Mucosa of rectum (tissue), 2 donors: ENCODE measurements at regions not wholly inside any gene's neighbourhood (a gene's known extent, or its start where the extent isn't known, plus 50 kb on each side); places are given as distances from the start of the nearest gene placed in this dataset.
"Not testable (repeated sequence)": the region's sequence is repeated elsewhere in the genome, so short reads cannot be mapped to it uniquely, and the experiment has no call there.

Experiments
- H3K27ac ChIP-seq, 2 donors: one replicate each; pipeline ENCODE4 v1.7.0; 2013; ENCODE audit warnings: inconsistent platforms in 2 of 2, low read depth in 2 of 2, low read length in 2 of 2
- H3K27me3 ChIP-seq, 2 donors: one replicate each; pipeline ENCODE4 v1.7.0; 2013; ENCODE audit warnings: low read length in 2 of 2; ENCODE audit not compliant: control insufficient read depth in 2 of 2, insufficient read depth in 2 of 2
- H3K36me3 ChIP-seq, 2 donors: one replicate each; pipeline ENCODE4 v1.7.0; 2013; ENCODE audit warnings: low read length in 2 of 2; ENCODE audit not compliant: control insufficient read depth in 2 of 2, insufficient read depth in 2 of 2
- H3K4me1 ChIP-seq, 2 donors: one replicate each; pipeline ENCODE4 v1.7.0; 2013; ENCODE audit warnings: low read length in 2 of 2, mild to moderate bottlenecking in 1 of 2; ENCODE audit not compliant: control insufficient read depth in 2 of 2, insufficient read depth in 2 of 2
- H3K4me3 ChIP-seq, 2 donors: one replicate each; pipeline ENCODE4 v1.7.0; 2013; ENCODE audit warnings: low read length in 2 of 2
- H3K9ac ChIP-seq, 2 donors: one replicate each; pipeline ENCODE4 v1.7.0; 2013; ENCODE audit warnings: low read length in 2 of 2, low read depth in 1 of 2, mild to moderate bottlenecking in 1 of 2
- H3K9me3 ChIP-seq, 2 donors: one replicate each; pipeline ENCODE4 v1.7.0; 2013; ENCODE audit warnings: low read length in 2 of 2; ENCODE audit not compliant: control insufficient read depth in 2 of 2
- donor health status: healthy.
- donor health status: Normal muscosa, but diverticular disease.

DNA sequence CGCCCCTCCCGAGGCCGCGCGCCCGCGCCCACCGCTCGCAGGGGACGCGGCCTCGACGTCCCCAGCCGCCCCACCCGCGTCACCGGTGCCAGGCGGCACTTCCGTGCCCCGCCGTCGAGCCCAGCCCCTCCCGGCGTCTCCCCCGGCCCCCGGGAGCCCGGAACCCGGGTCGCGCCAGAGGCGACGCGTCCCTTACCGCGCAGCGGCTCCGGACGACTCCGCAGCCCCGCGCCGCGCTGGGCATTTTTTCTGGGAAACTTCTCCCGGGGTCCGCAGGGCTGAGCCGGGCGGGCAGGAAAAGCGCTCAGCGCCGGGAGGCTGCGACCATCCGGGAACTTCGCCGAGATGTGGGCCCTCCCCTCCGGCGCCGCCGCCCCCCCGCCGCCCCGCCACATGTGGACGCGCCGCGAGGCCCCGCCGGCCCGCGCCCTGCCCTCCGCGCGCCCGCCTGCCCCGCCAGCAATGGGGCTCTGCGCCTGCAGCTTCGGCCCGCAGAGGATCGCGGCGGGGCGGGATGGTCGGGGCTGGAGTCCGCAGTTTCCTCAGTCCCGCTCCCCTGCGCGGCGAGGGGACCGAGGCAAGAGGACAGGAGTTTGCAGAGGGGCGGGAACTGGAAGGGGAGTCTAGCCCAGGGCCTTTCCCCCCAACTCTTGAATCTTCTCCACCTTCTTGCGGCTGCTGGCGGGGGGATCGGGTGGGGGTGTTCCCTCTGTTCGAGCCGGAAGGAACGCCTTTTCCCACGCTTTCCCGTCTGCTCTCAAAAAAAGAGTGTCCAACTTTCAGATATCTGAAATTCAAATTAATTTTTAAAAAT, 81.5 kb downstream of the CHRNA1 start:
- peak overlapping the region; percentile 69 to 79 for H3K4me3 ChIP-seq
- peak overlapping the region; percentile 69 to 78 for H3K9ac ChIP-seq
- H3K27ac ChIP-seq, result peak overlapping the region; percentile 32 to 63
- no peaks in the 10 kb centered on the region for H3K27me3 ChIP-seq
- no peaks in the 10 kb centered on the region for H3K36me3 ChIP-seq
- no peaks in the 10 kb centered on the region for H3K9me3 ChIP-seq
- peaks cover 4 to 6% of the 10 kb centered on the region in 2 donors for H3K4me1 ChIP-seq

DNA sequence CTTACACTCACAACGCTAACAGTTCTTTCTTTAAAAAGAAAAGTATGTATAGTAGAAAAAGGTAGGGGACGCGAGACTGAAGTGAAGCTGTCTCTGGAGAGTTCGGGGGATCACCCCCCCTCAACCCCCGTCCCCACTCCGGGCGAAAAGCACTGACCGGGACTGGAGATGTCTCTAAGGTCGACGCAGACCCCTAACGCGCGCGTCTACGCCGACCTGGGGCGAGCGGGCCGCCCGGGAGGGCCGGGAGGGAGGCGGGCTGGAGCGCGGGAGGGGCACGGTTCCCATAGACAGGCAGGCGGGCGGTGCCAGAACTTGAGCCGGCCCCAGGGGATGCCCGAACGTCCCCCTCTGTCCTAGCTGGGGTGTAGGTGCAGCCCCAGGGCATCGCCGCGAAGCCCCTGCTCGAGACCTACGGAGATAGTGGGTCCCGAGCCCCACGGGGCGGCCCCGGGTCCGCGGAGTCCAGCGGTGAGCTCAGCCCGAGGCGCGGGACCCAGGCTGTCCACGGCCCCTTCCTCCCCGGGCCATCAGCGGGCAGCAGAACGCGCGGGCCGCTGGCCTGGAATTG, 82.2 kb downstream of the CHRNA1 start:
- H3K4me3 ChIP-seq, result peak overlapping the region; percentile 69 to 79
- H3K9me3 ChIP-seq, result no peaks in the 10 kb centered on the region
- H3K4me1 ChIP-seq, result peaks cover 4 to 6% of the 10 kb centered on the region in 2 donors
- H3K27ac ChIP-seq, result peak overlapping the region; percentile 32 to 63
- H3K9ac ChIP-seq, result peak overlapping the region; percentile 69 to 78
- H3K27me3 ChIP-seq, result no peaks in the 10 kb centered on the region
- no peaks in the 10 kb centered on the region for H3K36me3 ChIP-seq

DNA sequence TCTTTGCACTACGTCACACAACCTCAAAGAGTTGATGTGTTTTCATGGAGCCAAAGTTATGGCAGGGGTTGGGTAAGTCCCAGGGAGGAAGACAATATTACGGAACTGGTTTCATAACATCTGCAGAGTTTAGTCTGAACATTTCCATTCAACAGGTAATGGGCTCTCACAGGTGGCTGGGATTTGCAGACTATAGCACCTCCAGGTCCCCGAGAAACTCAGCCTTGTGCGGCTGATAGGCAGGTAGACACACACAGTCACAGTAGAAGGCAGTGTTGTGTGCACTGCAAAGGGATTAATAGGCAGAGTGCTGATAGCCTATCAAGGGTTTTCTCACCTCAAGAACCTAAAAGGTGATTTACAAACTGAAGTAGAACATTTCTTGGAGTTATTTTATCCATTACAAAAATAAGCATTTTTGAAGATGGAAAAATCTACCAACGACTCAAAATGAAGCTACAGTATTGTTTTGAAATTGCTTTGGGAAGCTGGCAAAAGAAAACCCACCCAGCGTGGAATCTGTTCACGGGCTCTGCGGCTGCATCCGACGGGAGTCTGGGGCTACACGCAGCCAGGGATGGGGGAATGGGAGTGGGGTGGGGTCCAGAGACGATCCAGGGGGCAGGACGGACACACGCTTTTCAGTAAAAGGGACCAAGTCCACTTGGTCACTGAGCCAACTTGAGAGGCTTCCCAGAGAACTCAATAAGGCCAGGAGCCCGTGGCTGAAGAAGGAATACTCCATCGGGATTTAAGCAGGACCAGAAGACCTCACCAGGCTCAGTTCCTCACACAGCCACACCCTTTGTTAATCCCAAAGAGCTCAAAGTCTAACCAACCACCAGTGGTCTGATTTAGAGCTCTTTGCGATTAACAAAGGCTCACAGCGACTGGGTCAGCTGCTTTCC, 82.9 kb downstream of the CHRNA1 start:
- no peaks in the 10 kb centered on the region for H3K36me3 ChIP-seq
- peak overlapping the region; percentile 69 to 78 for H3K9ac ChIP-seq
- peaks cover 4 to 6% of the 10 kb centered on the region in 2 donors for H3K4me1 ChIP-seq
- H3K4me3 ChIP-seq, result peak overlapping the region; percentile 69 to 79
- no peak overlapping the region for H3K27ac ChIP-seq
- no peaks in the 10 kb centered on the region for H3K27me3 ChIP-seq
- no peaks in the 10 kb centered on the region for H3K9me3 ChIP-seq

DNA sequence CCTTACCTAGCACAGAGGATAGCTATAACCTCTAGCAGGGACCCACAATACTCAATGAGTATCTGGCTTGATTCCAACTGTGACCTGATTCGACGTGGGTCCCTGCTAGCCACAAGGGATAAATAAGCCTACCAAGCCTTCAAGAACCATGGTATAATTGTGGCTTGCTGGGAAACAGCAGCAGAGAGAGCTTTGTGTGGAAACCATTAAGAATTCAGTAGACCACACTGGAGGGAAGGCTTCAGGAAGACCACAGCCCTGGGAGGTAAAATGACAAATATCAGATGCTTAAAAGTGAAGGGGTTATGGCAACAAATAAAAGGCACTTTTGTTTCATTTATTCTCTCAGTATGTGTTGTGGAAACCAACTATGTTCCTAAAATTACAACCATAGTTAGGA, 82.6 kb upstream of the WIPF1 start:
- no peak overlapping the region for H3K9ac ChIP-seq
- no peaks in the 10 kb centered on the region for H3K36me3 ChIP-seq
- H3K27ac ChIP-seq, result no peak overlapping the region
- H3K27me3 ChIP-seq, result no peaks in the 10 kb centered on the region
- H3K4me3 ChIP-seq, result no peak overlapping the region
- peaks cover 4 to 6% of the 10 kb centered on the region in 2 donors for H3K4me1 ChIP-seq
- H3K9me3 ChIP-seq, result no peaks in the 10 kb centered on the region

DNA sequence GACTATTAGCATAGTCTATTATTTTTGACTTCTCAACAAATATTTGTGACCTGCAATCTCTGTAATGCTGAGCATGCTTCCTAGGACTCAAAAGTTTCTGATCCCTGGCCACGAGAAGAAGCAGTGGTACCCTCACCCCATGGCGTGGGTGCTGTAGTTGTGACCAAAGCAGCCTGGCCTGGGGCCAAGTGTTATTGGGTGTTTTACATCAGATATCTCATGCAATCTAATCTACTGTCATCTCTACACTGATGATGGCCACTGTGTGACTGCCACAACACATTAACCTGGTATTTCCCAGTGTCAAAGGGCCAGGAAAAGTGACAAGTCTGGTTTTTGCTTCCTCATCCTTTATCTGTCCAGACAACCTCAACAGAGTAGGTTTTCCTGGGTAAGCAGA, 80.8 kb upstream of the WIPF1 start:
- Histone ChIP-seq H3K4me3 (no peak overlapping the region), H3K27ac (no peak overlapping the region)

DNA sequence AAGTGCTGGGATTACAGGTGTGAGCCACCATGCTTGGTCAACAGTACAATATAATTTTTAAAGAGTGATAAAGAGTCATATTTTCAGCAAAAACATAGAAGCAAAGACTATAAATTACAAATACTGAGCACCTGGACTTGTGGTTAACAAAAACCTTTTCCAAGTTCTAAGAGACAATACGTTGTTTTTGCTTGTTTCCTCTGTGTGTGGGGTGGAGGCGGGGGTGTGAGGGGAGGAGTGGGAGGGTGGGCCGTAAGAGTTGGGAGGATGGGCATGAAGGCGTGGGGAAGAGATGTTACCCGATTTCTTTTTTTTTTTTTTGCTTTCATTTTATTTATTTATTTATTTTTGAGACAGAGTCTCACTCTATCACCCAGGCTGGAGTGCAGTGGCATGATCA, 78.0 kb upstream of the WIPF1 start:
- Histone ChIP-seq H3K4me3 (no peak overlapping the region), H3K4me1 (peaks cover 0 to 2% of the 10 kb centered on the region in 2 donors), H3K36me3 (no peaks in the 10 kb centered on the region), H3K9me3 (no peaks in the 10 kb centered on the region), H3K27ac (no peak overlapping the region), H3K27me3 (no peaks in the 10 kb centered on the region), H3K9ac (no peak overlapping the region)

More for the DNA sequence above, 80.8 kb upstream of the WIPF1 start:
- Histone ChIP-seq H3K4me1 (peaks cover 4 to 6% of the 10 kb centered on the region in 2 donors), H3K9ac (no peak overlapping the region), H3K9me3 (no peaks in the 10 kb centered on the region), H3K36me3 (no peaks in the 10 kb centered on the region), H3K27me3 (no peaks in the 10 kb centered on the region)

DNA sequence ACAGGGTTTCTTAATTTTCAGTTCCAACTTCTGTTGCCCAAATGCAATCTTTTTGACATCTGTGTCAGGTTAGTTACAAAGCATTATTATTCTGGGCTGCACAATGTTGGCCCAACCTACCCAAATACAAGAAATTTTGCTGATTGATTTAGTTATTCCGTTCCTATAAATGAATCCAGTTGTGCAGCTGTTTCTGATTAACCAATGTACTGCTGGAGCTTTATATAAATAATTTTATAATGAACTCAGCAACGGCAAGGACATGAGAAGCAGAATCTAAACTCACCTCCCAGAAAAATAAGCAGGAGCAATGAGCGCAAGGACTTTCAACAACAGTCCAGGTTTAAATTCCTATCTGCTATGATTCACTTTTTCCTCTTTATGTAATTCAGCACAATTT, 76.3 kb upstream of the WIPF1 start:
- Histone ChIP-seq H3K4me1 (no peaks in the 10 kb centered on the region), H3K27ac (no peak overlapping the region), H3K9ac (no peak overlapping the region), H3K4me3 (no peak overlapping the region), H3K9me3 (no peaks in the 10 kb centered on the region), H3K36me3 (no peaks in the 10 kb centered on the region), H3K27me3 (no peaks in the 10 kb centered on the region)

DNA sequence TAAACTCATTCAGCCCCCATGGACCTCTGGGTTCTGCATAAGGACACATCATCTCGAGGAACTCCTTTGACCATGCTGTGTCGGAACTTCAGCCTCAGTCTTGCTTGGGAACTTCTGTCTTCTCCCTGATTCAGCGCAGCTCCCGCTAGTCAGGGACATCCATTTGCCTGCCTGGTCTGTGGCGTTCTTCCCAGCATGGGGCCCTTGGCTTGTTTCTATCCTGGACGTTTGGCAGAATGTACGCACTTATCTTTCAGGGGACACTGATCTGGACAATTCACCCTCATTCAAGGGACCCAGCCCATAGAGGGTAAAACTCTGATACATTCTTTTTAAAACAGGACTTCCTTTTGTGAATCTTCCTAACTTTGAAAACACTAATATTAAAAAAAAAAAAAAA, 75.8 kb upstream of the WIPF1 start:
- H3K36me3 ChIP-seq, result no peaks in the 10 kb centered on the region
- H3K27me3 ChIP-seq, result no peaks in the 10 kb centered on the region
- H3K27ac ChIP-seq, result no peak overlapping the region
- no peaks in the 10 kb centered on the region for H3K4me1 ChIP-seq
- H3K9ac ChIP-seq, result no peak overlapping the region
- H3K9me3 ChIP-seq, result no peaks in the 10 kb centered on the region
- no peak overlapping the region for H3K4me3 ChIP-seq

DNA sequence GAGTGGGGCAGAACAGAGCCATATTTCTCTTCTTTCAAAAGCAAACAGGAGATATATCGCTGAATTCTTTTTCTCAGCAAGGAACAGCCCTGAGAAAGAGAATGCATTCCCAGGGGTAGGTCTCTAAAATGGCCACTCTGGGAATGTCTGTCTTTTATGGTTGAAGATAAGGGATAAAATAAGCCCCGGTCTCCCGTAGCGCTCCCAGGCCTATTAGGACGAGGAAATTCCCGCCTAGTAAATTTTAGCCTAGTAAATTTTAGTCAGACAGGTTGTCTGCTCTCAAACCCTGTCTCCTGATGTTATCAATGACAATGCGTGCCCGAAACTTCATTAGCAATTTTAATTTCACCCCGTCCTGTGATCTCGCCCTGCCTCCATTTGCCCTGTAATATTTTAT, 73.9 kb upstream of the WIPF1 start:
- H3K27ac ChIP-seq, H3K9ac ChIP-seq, H3K4me1 ChIP-seq, H3K27me3 ChIP-seq, H3K36me3 ChIP-seq, H3K9me3 ChIP-seq, H3K4me3 ChIP-seq: not testable (repeated sequence)

DNA sequence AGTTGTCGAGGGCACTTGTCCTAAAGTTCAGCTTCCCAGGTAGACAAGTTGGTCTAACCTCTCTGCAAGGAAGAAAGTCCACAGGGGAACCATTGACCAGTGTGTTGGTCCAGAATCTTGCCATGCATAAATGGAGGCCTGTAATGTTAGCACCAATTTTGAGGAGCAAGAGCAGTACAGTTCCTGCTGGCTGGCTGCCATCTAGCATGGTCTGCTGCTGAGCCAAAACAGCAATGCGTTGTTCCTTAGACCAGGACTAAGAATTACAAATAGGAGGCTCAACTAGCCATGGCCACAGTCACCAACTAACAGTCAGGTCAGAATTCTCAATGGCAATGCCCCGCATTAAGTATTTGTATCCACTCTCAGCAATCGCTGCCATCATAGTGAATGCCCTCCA, 72.8 kb upstream of the WIPF1 start:
- Histone ChIP-seq H3K27me3 (no peaks in the 10 kb centered on the region), H3K36me3 (no peaks in the 10 kb centered on the region), H3K9me3 (no peaks in the 10 kb centered on the region), H3K4me1 (peaks cover 0 to 2% of the 10 kb centered on the region in 2 donors), H3K27ac (no peak overlapping the region), H3K4me3 (no peak overlapping the region), H3K9ac (no peak overlapping the region)
